Fibroblast of pulmonary artery (primary cell): ENCODE measurements at regions not wholly inside any gene's neighbourhood (a gene's known extent, or its start where the extent isn't known, plus 50 kb on each side); places are given as distances from the start of the nearest gene placed in this dataset.

ENCODE experiments used
- DNase-seq: peaks from one replicate; pipeline ENCODE4 v3.0.0-alpha.2; 2010; ENCODE audit warnings: low read depth
- H3K4me3 ChIP-seq: replicated peaks from 2 replicates; pipeline ENCODE4 v1.5.1; 2011; ENCODE audit warnings: low read depth, mild to moderate bottlenecking, control low read depth, low read length, moderate library complexity
- CTCF ChIP-seq: IDR thresholded peaks from 2 replicates; pipeline ENCODE4 v1.5.1; 2011; ENCODE audit warnings: mild to moderate bottlenecking, control low read depth, low read length, inconsistent platforms; ENCODE audit errors: missing control alignments

- no peak for TF ChIP-seq CTCF
- no peak for DNase-seq
- H3K4me3 ChIP-seq = no peak overlapping the region
Observed at GRCh38 chr17:71269201-71269600, 851.6 kb upstream of the SOX9 start.

DNA sequence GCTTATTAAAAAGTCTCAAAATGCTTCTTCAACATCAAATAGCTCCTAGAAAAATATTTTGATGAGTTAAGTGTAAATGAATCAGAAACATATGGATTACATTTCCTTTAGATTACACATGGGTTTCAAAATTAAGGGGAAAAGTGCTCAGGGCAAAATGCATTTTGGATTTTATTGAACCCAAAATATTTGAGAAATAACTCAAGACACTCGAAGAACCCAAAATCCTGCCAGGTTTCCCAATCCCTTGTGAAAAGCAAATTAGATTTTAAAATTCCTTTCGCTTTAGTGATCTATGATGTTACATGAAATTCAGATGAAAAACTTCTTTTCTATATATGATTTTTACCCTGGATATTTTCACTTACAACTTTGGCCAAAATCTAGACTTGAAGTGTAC is 847.4 kb upstream of the SOX9 start:
- no peak for DNase-seq
- TF ChIP-seq CTCF = no peak
- no peak overlapping the region for H3K4me3 ChIP-seq

DNA sequence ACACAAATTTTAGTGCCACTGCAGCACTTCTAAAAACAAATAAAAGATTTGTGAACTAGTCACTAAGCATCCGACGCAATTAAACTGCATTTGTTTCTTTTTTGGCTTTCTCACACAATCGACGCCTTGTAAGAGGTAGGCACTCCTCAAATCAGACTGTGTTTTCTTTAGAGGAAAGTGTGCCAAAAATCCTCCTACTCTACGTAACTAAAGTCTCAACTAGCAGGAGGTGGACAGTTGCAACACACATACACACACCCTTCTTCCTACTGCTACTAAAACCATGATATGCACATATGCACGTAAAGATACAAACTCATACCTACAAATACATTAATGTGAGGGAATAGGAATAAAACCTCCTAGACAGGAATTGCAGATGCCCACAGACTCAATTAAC is 844.7 kb upstream of the SOX9 start:
- no peak for TF ChIP-seq CTCF
- DNase-seq = peak; percentile 3
- H3K4me3 ChIP-seq = no peak overlapping the region

DNA sequence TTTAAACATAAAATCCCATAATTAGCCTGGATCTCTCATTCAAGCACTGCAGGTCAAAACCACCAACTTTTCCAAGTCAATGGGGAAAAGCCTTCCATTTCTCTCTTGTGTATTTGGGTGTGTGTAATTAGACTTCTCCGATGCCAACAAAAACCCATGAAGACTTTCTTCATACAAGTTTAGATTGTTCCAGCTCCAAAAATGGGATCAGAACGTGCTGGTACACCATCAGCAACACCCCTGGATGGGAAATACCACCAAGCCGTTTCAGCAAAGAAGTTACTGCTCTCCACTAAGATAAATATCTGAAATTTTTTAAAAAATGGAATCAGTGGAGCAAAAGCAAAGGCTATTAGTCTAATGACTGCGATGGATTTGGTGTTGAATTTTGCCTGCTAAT is 837.3 kb upstream of the SOX9 start:
- no peak for DNase-seq
- no peak for TF ChIP-seq CTCF

GRCh38 chr17:71284032-71284755 is 836.6 kb upstream of the SOX9 start:
- H3K4me3 ChIP-seq = no peak overlapping the region
- DNase-seq = no peak
- TF ChIP-seq CTCF = no peak

More for the DNA sequence above, 837.3 kb upstream of the SOX9 start:
- H3K4me3 ChIP-seq = no peak overlapping the region

GRCh38 chr17:71286625-71287024 is 834.2 kb upstream of the SOX9 start:
- DNase-seq = no peak
- H3K4me3 ChIP-seq = no peak overlapping the region
- TF ChIP-seq CTCF = no peak

- DNase-seq = peak; percentile 1
- H3K4me3 ChIP-seq = no peak overlapping the region
- TF ChIP-seq CTCF = no peak
Observed at GRCh38 chr17:71287071-71287823, 833.6 kb upstream of the SOX9 start.
